GM19023 (cell line): ENCODE measurements at regions not wholly inside any gene's neighbourhood (a gene's known extent, or its start where the extent isn't known, plus 50 kb on each side); places are given as distances from the start of the nearest gene placed in this dataset.

Source experiments
- ATAC-seq: cut with Tn5 transposase; IDR thresholded peaks from one replicate; pipeline ENCODE4 v1.9.1; 2021; ENCODE audit warnings: mild to moderate bottlenecking, moderate library complexity; ENCODE audit not compliant: unreplicated experiment

DNA sequence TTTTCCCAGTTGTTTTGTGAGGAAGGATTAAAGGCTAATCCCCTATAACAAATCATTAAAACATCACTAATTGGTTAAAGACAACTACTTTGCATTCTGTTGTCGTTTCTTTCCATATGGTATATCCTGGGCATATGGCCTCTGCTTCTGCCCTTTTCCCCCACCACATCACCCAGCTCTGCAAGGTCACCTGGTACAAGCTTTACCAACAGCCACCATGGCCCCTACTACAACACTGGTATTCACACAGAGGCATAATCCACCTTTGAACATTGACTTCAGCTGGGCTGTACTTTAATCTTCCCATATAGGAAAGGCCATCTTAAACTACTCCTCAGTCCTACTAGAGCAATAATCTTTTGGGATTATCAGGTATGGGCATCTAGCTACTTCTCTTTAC, 866.1 kb downstream of the TLE4 start:
- ATAC-seq = no peak

DNA sequence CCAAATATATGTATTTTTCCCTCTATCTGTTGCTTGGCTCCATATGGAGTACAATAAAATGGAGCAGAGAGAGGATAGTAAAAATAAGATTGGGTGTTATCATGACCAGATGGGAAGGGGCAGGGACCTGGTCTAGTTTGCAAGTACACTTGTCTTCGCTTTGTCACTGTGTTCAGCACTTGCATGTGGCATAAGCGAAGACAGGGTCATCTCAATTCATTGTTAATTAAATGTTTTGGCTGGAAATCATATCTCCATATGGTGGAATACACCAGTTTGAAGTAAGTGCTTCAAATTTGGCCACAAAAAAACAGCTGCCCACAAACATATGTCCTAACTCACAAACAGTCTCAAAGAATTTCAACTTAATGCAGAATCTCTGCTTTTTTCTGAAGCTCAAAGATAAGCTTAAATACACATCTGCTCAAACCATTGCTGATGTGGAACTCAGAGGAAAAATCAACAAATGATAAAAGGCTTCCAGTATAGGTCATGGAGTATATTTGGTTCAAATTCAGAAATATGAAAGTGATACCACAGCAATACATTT, 865.4 kb downstream of the TLE4 start:
- ATAC-seq = no peak

DNA sequence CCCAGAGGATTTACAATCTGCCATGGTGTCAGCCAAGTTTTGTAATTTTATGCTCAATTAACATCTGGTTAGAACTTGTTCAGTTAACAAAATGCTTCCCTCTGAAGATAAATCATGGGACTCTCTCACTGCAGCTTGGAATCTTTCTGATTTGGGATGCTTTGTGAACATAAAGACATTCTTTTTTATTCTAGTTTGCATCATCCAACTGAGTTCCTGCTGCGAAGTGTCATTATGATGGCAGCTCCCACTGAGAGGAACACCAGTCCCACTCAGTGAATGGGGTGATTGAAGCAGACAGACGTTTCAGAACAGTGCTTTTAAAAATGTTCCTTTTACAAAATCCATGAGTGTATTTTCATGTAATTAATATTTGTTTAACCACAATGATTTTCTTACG, 863.8 kb downstream of the TLE4 start:
- ATAC-seq = no peak

DNA sequence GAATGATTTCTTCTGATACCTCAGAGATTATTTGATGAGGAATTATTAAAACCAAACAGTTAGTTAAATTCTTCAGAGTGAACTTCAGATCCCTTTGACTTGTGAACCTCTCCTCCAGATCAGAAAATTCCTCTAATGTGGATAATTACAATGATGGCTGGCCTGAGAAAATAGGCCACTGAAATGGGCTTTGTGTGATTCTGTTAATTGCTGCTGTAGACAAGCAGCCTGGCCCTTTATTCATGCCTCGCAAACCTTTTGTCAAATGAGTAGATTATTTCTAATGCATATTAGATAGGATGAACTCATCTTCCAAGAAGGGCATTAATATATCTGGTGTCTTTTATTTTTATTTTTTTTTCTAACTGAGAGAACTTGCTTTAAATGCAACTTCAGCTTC, 855.2 kb downstream of the TLE4 start:
- no peak for ATAC-seq

DNA sequence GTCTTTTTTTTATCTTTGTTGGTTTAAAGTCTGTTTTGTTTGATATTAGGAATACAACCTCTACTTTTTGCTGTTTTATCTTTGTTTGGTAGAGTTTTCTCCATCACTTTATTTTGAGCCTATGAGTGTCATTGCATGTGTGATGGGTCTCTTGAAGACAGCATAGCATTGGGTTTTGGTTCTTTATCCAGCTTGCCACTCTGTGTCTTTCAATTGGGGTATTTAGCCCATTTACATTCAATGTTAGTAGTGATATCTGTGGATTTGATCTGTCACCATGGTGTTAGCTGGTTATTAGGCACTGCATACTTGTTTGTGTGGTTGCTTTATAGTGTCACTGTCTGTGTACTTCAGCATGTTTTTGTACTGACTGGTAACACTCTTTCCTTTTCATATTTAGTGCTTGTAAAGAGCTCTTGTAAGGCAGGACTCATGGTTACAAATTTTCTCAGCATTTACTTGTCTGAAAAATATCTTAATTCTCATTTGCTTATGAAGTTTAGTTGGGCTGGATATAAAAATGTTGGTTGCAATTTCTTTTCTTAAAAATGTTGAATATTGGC, 845.5 kb downstream of the TLE4 start:
- ATAC-seq = no peak

DNA sequence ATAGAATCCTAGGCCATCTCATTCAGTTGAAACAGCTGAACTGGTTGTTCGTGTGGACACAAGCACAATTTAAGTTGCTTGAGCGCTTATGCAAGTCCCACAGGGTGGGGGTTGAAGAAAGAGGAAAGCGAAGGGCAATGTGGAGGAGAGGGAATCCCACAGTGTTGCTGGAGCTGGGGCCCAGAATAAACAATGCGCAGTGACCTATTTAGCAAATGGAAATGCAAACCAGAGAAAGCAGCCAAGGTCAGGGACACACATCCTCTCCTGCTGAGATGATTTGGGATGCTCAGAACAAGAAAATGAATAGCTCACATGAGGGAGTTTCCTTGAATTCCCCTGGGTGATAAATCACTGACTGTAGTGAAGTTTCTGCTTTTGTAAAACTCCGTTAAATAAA, 838.3 kb downstream of the TLE4 start:
- ATAC-seq = no peak

DNA sequence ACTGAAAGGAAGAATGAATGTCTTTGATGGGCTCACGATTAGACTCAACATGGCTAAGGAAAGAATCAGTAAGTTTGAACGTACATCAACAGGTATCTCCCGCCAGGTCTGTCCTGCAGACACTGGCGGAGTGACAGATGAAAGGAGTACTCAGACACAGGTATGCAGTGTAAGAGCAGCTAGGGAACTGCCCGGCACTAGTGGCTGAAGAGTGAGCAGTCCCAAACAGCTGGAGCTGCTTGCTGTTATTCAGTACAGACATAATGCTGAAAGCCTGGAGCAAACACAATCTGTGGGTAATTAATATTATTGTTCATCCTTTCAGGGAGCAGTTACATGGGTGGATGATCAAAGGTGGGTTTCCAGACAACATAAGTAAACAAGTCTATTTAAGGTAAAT, 835.5 kb downstream of the TLE4 start:
- no peak for ATAC-seq

DNA sequence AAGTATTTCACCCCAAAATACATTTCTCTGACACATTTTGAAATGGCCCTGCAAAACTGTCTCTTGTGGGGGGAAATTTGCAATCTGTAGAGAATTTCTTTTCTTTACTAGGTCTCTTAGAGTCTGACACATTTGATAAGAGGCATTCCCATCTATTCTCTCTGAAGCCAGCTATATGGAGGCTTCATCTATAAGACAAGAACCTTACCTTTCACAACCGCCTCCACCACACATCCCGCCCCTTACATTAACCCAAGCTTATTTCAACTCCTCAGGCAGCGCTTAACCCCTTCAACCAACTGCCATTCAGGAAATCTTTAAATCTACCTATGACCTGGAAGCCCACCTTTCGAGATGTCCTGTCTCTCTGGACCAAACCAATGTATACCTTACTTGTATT, 829.5 kb downstream of the TLE4 start:
- no peak for ATAC-seq

DNA sequence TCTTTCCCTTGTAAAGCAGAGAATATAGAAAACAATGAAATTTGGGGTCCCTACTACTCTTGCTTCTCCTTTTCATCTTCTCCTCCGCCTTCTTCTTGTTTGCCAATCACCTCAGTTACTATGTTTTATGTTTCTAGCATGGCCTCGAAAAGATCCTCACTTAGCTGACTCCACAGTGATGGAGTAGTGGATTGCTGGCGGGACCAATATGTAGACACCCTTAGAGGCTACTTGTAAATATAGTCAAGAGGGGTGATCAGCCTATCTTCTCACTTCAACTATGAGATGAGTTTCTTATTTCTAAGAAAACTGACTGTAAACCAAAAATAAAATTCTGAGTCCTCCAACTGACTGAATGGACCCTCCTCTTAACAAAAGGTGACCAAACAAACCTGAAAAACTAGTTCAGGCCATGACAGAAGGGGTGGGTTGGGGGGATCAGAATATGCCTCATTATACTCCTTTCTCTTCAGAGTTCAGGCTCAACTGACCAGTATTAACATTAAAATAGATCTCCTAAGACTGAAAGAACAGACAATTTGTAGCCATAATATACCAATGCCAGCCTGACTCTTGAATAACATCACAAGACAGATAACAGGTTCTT, 829.0 kb downstream of the TLE4 start:
- no peak for ATAC-seq

DNA sequence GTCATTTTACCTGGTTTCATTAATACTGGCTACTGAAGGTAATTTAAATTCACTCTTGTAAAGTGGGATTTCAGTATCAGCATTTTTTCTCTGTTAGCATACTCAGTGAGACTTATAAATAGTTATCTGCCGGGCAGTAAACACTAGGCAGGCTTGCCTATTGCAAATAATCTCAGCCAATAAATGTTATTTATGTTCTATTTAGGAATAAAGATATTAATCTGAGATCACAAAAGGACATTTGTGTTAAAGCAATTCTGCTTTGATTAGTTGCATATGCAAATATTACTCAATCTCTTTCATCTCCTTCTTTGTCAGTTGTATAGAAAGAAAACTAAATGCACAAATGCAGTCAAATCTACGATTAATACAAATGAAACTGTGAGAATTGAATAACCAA, 827.8 kb downstream of the TLE4 start:
- ATAC-seq = no peak

DNA sequence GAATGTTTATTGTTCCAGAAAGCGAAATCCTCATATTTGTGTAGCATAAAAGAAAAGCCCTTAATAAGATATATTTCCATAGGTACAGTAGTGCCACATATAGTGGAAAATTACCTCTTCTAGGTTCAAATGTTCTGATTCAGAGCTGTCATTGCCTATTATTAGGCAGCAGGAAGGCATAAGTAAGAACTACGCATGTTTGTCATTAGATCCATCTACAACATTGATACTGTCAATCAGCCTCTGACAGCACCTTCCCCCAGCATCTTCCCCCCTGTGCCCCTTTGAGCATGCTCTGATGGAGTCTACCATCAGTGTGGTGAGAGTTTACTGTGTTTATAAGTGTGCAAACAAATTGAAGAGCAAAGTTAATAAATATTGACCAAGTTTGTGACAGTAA, 816.1 kb downstream of the TLE4 start:
- no peak for ATAC-seq

DNA sequence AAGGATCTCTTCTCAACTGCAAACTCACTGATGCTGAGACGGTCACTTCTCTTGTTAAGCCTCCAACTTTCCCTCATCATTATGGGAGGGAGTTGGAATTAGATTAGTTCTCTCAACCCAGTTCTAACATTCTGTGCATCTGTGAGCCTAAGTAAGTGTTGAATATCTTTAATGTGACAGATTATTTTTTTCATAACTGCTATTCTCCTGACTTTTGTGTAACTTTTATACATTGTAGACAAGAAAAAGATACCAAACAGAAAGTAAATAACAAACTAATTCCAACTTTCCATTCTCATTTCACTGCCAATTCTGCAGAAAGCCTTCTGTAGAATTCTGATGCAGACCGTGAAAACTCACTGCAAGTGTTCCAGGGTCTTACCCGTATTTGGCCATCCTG, 813.5 kb downstream of the TLE4 start:
- ATAC-seq = no peak

DNA sequence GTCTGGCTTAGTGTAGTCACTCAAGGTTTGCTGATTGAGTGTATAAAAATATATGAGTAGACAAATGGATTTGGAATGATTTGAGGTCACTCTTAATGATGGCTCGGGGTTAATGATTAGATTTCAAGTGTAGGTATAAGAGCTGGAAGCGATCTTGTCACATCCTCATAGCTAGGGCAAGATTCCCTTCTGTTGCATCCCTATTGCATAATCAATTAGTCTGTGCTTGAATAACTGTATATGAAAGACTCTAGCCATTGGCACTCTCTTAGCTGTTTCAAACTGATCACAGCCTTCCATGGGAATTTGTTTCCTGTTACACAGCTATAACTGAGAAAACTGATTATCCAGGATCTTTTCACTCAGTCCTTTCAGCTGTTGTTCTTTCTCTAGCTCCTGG, 811.6 kb downstream of the TLE4 start:
- ATAC-seq = no peak

DNA sequence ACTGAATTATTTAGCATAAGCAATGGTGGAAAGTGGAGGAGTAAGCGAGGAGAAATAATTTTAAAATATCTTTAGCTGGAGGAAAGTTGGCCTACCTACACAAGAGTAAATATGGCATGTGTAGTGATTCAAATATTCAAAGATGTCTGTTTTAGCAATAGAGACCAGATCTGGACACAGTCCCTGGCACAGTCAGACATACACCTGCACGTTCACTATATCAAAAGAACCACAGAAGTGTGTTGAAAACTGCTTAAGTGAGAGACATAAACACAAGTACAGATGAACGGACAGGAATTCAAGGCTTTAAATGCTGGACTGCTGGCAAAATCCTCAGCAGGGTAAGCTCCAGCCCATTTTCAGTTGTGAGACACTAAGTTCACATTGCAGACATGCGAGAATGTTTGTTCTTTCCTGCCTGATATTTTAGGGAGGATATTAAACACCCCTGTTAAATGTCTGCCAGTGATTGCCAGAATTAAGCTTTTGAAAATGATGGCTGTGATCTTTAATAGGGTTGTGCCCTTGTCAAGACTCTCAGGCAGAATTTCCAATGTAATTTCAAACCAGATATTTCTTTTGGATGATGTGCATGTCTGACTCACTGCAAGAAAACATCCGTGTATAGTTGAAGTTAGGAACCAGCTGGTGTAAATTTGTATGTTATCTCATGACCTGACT, 810.6 kb downstream of the TLE4 start:
- ATAC-seq = no peak

DNA sequence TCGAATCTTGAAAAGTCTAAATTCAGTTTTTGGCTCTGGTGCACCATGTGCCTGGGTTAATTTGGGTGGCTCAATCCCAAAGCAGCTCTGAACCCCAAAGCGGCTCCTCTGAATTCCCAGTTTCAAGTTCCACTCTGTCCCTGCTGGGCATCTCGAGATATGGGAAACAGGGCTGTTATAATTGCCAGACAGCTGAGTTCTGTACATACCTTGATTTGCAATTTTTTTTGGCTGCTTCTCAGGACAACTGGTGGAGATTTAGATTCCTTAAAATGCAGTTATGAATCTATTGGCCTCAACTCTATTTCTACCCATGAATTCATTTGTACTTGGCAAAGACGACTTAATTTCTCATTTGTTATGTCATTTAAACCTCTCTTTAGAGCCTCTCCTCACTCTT, 808.5 kb downstream of the TLE4 start:
- ATAC-seq = no peak

DNA sequence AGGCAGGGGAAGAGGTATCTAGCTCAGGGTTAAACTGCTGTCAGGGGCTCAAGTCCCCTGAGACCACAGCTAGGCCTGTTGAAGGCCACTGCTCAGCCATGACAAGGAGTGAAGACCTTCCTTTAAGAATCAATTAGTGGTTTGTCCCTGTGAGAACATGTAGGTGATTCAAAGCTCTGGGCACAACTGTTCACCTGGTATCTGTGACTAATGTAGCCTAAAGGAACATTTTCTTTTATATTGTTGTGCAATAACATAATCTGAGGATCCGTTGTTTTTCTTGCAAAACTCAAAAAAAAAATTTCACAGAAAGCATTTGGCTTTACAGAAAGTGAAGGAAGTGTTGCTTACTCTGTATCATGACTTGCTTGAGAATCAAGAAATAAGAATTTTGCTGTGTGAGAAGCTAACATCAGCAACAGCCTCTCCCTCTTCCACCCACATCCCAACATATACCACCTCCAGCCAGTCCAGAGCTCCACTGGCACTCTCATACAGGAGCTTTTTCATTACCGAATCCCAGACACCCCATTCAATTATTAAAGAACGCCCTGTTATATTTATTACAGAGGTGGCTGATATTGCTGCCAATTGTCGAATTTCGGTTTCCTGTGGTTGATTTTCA, 807.0 kb downstream of the TLE4 start:
- ATAC-seq = no peak

DNA sequence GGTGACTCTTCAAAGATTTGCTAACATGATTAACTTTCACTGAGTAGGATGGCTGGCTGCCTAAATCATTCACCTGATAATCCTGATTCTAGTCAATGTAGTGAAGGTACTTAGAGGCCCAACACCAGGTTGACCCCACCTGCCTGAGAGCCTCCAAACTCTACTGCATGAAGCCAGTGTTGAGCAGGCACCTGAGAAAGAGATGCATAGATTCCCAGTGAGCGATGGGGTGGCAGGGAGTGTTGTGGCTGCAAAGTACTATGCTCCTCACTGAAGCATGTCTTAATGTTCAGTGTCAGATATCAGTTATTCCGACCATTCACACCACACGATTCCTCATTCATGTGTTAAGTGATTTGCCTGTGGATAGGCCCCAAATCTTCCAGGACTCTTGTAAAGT, 804.4 kb downstream of the TLE4 start:
- no peak for ATAC-seq

DNA sequence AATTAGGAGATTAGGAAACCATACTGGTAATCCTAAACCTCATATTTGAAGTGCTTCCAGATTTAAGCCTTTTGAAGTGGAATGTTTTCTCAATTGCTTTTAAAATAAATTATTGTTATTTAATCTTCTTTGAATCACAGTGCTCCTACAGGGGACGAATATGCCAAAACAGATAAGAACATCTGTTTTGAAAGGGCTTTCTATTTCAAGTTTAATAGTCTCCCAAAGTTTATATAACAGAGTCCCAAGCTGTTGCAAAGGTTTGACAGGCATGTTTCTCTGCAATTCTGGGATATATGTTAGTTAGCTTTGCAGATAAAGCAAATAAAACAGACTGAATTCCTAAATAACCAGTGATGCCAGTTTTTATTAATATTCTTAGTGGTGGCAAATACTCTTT, 803.7 kb downstream of the TLE4 start:
- ATAC-seq = no peak

DNA sequence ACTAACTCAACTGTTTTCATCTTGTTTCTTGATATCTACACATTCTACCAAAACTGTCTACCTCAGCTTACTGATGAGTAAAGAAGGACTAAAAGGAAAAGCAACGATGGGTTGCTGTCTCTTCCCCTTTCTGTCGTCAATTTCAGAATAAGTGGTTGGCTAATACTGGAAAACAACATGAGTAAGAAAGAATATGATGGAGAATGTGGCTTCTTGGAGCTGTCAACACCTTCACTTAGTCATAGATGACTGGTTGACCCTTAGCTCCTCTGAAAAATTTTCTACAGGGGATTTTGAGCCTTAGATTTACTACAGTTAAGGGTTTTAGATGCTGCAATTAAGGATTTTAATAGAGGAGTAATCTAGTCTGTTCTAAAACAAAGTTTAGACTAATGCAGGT, 797.9 kb downstream of the TLE4 start:
- no peak for ATAC-seq

DNA sequence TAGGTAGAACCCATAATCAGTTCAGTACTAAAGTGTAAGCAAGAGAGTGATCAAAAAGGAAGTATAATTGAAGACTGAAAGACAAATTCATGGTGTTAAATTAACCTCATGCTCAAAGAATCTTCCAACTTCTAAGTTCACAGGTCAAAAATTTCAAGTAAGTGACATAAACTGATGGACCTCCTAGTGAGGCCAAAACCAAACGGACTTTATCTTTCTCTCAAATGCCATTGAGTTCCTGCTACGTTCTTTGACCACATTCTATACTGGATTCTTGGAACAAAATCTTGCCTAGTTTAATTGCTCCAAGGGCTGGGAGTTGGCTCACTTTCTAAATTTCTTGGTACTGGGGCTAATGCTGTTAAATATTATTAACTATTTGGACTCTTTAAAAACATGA, 794.9 kb downstream of the TLE4 start:
- ATAC-seq = no peak

DNA sequence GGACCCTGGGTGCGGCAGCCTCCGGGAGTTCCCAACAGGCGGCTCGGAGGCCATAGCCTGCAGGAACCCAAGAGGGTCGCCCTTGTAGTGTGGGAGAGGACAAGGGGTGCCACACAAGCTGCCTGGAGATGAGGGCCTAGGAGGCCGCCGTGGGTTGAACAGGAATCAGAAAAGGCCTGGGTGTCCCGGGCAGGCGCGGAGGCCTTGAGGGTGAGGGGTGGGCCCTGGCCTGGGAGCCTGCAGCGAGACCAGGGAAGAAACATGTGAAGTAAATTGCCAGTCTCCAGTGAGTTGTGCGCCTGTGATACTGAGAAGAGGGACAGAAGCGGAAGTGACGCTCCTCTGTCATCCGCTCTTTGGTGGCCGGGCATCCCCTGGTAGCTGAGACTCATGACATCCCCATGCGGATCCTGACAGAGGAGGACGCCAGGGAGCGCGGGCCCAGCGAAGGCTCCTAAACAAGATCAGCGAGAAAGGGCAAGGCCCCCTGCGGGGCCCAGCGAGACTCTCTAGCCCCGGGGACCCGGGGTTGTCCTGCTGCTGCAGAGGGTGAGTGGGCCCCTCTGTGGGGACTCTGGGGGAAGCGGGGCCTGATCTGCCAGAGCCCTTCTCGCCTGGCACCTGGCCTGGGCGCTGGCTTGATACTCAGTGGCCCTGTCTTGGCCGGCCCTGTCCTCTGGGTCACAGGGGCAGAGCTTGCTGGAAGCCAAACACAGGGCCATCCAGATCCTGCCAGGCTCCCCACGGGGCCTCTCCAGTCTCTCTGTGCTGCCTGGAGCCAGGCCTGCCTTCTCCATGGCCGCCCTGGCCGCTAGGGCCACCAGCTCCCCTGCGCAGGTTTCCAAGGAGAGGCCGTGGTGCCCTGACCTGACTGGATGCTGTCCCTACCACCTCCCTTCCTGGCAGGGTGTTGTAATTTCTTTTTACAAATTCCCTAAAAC, 788.4 kb downstream of the TLE4 start:
- no peak for ATAC-seq
